Stimulated activated CD4-positive, alpha-beta T cell treated with anti-CD3 and anti-CD28 coated beads, Interleukin-1b, Interleukin-23, amount 100 ng/mL, for 24 hours (primary cell): ENCODE measurements at regions not wholly inside any gene's neighbourhood (a gene's known extent, or its start where the extent isn't known, plus 50 kb on each side); places are given as distances from the start of the nearest gene placed in this dataset.
"Not testable (repeated sequence)": the region's sequence is repeated elsewhere in the genome, so short reads cannot be mapped to it uniquely, and the experiment has no call there.

Experiments
- DNase-seq, 4 experiments: peaks; one replicate each; pipeline ENCODE4 v3.0.0-alpha.2; 2020; ENCODE audit warnings: low read depth in 4 of 4, low spot score in 1 of 4

GRCh38 chr12:131407221-131408035 lies 303.5 kb upstream of the SFSWAP start:
- DNase-seq = no peak

- DNase-seq = no peak
Measured at GRCh38 chr12:131408036-131408365, 302.9 kb upstream of the SFSWAP start.

- no peak for DNase-seq
Measured at GRCh38 chr12:131408484-131408883, 302.4 kb upstream of the SFSWAP start.

DNA sequence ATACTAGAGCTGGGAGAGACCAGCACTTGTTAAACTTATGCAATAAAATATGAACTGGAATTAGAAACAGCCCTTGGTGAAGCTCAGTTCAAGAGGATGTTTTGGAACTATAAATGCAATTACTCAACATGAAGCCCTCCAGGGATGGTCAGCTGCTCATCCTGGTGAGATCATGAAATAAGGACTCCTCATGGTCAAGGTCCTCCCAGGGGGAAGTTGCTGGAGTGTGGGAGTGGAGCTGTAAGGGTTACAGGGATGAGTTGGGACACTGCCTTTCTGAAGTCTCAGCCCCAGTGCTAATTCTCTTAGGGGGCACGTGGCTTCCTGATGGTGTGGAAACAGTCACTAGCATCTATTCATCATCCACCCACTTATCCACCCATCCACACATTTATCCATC lies 301.7 kb upstream of the SFSWAP start:
- no peak for DNase-seq

- not testable (repeated sequence) for DNase-seq
Measured at GRCh38 chr12:131411827-131412226, 299.1 kb upstream of the SFSWAP start.

DNA sequence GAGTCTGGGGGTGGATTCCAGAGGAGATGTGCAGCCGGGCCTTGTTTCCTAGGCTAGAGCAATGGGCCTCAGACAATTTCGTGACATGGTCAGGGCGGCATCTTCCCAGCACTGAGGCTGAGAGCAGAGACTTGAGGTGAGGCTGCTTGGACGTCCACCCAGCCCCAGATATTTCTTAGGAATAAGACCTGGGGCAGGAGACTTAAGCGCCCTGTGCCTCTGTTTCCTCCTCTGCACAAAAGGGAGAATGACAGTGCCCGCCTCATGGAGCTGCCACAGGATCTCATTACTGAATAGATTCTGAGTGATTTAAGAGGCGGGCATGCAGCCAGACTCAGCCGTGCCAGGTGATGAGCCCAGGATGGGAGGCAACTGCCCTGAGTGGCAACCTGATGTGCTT lies 297.9 kb upstream of the SFSWAP start:
- no peak for DNase-seq

GRCh38 chr12:131413471-131413870 lies 297.4 kb upstream of the SFSWAP start:
- no peak for DNase-seq

- DNase-seq = not testable (repeated sequence)
Measured at GRCh38 chr12:131414155-131414922, 296.6 kb upstream of the SFSWAP start.

- no peak for DNase-seq
Measured at GRCh38 chr12:131415781-131416180, 295.1 kb upstream of the SFSWAP start.

GRCh38 chr12:131418121-131418520 lies 292.8 kb upstream of the SFSWAP start:
- no peak for DNase-seq

DNA sequence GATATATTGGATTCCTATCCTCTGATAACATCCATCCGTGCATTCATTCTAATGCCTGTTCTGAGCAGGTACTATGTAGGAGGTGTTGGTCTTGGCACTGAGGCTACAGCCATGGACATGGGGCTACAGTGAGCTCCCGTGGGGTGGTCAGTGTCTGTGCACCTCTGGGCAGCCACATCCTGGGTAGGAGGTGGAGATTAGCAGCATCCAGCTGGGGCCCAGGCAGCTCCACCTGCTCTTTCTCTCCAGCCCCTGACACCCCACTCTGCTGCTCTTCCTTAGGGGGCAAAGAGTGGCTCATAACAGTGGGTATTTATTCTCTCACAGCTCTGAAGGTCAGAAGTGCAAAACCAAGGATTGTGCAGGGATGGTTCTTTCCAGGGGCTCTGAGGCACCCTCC lies 292.0 kb upstream of the SFSWAP start:
- no peak for DNase-seq

DNA sequence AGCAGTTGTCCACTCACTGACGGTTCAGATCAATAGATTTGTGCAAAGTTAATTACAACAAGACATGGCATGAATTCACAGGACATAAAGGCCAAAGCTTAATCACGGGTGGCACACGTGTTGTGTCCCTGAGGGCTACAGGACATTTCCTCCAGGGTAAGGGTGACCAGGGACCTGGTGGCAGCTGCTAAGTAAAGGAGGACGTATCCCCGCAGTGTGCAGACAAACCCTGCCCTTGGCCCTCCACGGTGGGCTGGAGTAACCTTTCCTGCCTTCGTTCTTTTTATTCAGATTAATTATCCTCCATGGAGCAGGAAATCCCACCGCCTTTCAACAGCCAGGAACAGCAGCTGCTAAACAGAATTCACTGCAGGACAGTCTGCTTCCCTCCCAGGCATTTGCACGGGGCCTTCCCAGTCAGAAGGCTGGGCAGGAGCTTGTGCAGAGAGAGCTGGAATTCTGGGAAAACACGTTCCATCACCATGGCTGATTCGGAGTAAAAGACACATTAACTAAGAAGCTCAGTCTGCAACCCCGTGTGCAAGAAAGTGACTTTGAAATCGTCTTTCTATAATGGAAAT lies 289.9 kb upstream of the SFSWAP start:
- DNase-seq = no peak

DNA sequence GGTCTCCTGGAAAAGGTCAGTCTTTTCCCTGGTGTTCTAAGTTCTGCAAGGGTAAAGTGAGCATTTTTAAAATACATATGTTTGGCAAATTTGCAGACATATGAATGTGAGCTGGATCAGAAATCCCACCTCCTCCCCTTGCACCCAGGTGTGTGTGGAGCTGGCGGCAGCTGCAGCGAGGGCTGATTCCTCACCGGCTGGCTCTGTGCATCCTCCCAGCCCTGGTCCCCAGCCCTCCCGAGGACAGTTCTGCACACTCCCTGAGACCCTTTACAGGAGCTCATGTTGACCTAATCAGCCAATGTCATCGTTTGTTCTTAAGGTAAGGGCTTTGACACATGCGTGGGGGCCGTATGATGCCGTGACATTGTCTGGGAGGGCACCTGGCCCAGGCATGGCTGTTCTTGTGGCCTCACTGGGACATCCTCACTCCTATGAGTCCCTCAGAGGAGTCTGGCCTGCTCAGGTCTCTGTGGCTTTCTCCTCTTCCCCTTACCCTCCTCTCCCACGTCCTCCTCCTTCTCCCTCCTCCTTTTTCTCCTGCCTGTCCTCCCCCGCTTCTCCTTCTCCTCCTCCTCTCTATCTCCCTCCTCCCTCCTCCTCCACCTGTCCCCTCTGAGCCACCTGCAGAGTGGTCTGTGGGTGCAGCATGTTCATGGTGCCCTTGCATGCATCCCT lies 289.2 kb upstream of the SFSWAP start:
- no peak for DNase-seq

DNA sequence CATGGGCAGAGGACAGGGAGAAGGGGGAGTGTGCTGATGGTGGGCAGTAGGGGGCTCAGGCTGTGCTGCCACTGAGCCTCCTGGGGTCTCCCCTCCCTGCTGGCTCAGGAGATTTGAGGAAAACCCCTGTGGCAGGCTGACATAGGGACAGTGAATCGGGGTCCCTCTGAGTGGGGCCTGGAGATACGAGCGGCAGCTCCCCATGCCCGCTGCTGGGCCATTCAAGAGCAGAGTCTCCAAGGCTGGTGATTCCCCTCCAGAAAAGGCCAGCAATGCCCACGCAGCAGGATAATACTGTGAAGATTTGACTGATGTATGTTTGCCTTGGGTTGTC lies 288.7 kb upstream of the SFSWAP start:
- no peak for DNase-seq

DNA sequence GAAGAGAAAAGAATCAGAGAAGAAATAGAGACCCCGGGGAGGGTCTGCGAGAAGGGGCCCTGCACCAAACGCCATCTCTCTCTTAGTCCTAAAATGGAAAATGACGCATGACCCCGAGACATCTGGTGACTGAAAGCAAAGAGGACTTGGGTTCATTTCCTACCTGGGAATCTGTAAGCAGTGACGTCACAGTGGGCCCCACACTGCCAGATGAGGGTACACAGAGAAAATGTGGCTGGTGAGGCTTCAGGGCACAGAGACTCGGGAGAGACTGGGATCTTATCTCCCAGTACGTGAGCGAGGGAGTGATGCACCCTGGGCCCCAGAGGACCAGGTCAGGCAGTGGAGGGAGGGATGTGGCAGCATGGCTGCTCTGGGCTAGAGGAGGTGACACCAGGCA lies 288.1 kb upstream of the SFSWAP start:
- no peak for DNase-seq

DNA sequence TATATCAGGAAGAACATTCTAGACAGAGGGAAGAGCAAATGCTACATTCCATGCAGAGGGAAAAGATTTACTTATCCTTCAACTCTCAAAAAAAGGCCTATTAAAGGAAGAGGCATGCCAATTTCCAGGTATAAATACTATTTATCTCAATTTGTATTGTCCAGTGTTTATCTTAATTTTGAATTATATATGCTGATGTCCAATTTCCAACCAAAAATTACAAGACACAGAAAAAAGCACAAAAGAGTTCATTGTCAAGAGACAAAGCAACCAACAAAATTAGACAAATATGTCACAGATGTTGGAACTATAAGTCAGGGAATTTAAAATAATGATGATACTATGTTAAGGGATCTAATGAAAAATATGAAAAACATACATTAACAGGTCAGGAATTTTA lies 286.6 kb upstream of the SFSWAP start:
- DNase-seq = no peak

DNA sequence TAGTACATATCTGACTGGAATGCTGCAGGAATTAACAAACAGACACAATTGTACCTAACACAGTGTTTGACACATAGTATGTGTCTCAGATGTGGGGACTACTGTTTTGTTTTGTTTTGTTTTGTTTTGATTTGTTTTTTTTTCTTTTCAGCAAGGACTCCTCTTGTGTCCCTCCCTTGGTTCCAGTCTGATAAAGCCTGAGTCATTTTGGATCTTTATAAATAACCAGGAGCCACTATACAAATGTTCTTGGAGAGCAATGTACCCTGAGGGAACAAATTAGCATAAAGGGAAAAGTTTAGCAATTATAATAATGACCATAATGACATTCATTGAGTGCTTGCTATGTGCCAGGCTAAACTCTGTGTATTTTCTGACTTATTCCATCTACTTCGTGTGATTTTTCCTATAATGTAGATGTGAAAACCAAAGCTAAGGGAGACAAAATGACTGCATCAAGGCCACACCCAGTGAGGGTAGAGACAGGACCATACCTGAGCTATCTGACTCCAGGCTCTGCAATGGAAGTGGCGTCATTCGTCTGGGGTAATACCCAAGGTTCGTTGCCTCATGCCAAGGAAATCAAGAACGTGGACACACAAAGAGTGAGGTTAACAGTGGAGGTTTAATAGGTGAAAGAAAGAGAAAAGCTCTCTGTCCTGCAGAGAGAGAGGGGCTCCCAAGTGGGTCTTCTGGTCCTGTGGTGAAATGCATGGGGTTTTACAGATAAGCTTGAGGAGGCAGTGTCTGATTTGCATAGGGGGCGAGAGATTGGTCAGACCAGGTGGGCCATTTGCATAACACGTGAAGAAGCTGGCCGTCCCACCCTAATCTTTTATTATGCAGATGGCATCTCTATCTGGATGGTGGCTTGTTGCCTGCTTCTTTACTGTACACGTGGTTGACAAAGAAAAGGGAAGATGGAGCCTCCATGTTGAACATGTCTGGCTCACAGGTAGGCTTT lies 285.5 kb upstream of the SFSWAP start:
- DNase-seq = no peak

DNA sequence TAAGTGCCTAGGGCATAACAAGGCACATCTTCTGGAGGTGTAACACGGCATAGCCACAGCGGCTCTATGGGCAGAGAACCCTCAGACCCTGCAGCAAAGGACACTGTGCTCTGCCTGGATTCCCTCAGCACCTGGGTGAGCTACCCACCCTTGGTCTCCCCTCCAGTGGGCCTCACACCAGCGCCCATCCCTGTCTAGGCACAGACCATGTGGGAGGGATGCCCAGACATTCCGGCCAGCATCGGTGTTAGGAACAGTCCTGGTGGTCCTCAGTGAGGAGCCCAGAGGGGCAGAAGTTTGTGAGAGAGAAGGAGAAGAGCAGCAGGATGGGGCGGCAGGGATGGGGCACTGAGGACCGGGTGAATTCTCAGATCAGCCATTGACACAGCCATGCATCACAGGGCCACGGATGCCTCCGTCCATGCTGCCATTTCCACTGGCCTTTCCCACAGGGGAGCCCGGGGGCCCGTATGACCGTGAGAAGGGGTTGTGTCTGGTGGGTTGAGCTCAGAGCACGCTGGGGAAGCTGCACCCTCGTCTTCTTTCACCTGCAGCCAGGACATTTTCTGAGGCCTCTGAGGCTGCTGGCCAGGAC lies 282.7 kb upstream of the SFSWAP start:
- DNase-seq = no peak

DNA sequence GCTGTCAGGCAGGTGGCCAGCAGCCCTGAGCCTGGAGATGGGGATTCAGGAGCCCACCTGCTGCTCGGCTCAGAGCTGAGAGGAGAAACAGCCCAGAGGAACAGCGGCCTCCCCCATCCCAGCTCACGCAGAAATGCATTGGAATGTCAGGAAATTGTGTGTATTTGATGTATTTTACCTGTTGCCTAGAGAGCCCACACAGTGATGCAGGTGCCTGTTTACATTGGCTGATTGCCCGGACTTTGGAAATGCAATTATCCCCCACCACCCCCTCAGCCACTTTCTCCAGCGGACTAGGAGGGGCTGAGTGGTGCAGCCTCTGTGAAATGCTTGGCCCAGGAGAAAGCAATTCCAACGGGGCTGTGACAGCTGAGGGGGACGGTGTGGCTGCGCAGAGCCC lies 281.7 kb upstream of the SFSWAP start:
- DNase-seq = not testable (repeated sequence)

- not testable (repeated sequence) for DNase-seq
Measured at GRCh38 chr12:131429697-131430096, 281.2 kb upstream of the SFSWAP start.
